SU-DHL-6 (cell line): ENCODE measurements at regions not wholly inside any gene's neighbourhood (a gene's known extent, or its start where the extent isn't known, plus 50 kb on each side); places are given as distances from the start of the nearest gene placed in this dataset.

Source experiments
- CTCF ChIP-seq: fragments of 200-600 bp; sonication (generic); IDR thresholded peaks from one replicate; pipeline ENCODE4 v1.5.1; 2017; ENCODE audit warnings: antibody characterized with exemption, mild to moderate bottlenecking, low read length, moderate library complexity; ENCODE audit not compliant: insufficient read depth, poor library complexity, severe bottlenecking
- EZH2phosphoT487 ChIP-seq: fragments of 200-600 bp; sonication (generic), shearing (Covaris generic); conservative IDR thresholded peaks from 2 replicates; pipeline ENCODE4 v1.6.1; 2018; ENCODE audit warnings: mild to moderate bottlenecking, antibody characterized with exemption, low read length, moderate library complexity, mixed read lengths

GRCh38 chr4:140297221-140297570 is 76.2 kb upstream of the SCOC start:
- TF ChIP-seq CTCF (no peak), EZH2phosphoT487 (no peak)
